ENCODE measurements at regions not wholly inside any gene's neighbourhood (a gene's known extent, or its start where the extent isn't known, plus 50 kb on each side); places are given as distances from the start of the nearest gene placed in this dataset.
"Not testable (repeated sequence)": the region's sequence is repeated elsewhere in the genome, so short reads cannot be mapped to it uniquely, and the experiment has no call there.

DNA sequence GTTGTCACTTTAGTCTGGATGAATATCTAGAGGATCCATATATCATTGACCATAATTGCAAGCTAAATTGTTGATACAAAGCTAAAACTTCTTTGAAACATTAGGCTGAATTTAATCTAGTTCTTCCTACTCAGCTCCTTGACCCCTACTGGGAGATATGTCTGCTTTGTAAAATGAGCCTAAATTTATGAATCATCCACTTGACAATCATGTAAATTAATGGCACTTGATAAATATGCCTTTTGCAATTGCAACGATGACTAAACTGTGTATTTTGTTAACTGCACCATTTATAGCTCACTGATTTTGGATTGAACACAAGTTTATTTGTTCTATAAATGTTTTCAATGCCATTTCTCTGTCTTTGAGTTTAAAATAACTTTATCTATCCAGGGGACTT lies 1616.5 kb upstream of the FLRT2 start:
- no peak overlapping the region for H3K4me3 Mint-ChIP-seq
- peaks cover 15% of the 10 kb centered on the region for H3K9me3 Mint-ChIP-seq
- H3K27me3 Mint-ChIP-seq: no peaks in the 10 kb centered on the region
- H3K27ac Mint-ChIP-seq: no peak overlapping the region
- ATAC-seq: no peak
- H3K36me3 Mint-ChIP-seq: no peaks in the 10 kb centered on the region
- no peaks in the 10 kb centered on the region for H3K4me1 Mint-ChIP-seq

DNA sequence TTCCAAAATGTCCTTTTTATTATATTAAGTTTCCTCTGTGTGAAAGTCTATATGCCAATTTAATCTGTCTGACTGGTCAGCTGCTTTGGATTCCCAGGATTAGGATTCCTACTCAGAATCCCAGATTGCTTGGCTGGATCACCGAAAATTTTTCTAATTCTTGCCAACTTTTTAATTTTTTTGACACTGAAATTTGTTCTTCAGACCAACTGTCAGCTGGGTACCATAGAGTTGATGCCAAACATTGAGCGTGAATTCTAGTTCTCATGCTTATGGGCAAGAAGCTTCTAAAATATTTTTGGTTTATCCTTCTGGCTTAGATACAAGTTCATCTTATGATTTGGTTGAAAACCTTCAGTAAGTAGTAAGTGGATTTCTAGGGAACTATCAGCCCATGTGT lies 1611.4 kb upstream of the FLRT2 start:
- no peak for ATAC-seq
- Mint-ChIP-seq H3K27me3 (no peaks in the 10 kb centered on the region), H3K9me3 (peaks cover 12% of the 10 kb centered on the region), H3K36me3 (no peaks in the 10 kb centered on the region), H3K4me1 (no peaks in the 10 kb centered on the region), H3K27ac (no peak overlapping the region), H3K4me3 (no peak overlapping the region)

DNA sequence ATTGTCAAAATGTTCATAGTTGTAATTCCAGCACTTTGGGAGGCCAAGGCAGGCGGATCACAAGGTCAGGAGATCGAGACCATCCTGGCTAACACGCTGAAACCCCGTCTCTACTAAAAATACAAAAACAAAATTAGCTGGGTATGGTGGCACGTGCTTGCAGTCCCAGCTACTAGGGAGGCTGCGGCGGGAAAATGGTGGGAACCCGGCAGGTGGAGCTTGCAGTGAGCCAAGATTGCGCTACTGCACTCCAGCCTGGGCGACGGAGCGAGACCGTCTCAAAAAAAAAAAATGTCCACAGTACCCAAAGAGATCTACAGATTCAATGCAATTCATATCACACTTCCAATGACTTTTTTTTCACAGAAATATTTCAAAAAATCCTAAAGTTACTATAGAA lies 1610.3 kb upstream of the FLRT2 start:
- H3K4me3 Mint-ChIP-seq, ATAC-seq, H3K9me3 Mint-ChIP-seq, H3K27ac Mint-ChIP-seq, H3K36me3 Mint-ChIP-seq, H3K4me1 Mint-ChIP-seq, H3K27me3 Mint-ChIP-seq: not testable (repeated sequence)

DNA sequence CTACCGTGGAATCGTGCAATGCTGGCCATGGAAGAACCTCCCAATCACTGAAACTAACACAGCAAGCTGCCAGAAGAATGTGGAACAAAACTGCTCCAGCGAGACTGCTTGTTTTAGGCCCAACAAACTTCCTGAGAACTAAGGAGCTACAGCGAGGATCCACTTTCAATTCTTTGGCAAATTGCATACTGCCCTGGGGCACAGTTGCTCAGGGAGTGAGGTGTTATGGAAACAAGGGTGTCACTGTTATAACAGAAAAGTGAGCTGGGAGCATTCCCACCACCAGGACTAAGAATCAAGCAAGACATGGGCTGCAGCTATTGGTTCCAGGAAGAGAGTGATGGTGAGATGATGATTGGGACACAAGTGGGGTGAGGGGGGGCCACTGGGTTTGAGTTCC lies 1606.1 kb upstream of the FLRT2 start:
- Mint-ChIP-seq H3K4me3 (no peak overlapping the region), H3K9me3 (peaks cover 5% of the 10 kb centered on the region), H3K36me3 (no peaks in the 10 kb centered on the region), H3K4me1 (no peaks in the 10 kb centered on the region), H3K27me3 (no peaks in the 10 kb centered on the region), H3K27ac (no peak overlapping the region)
- ATAC-seq: no peak

DNA sequence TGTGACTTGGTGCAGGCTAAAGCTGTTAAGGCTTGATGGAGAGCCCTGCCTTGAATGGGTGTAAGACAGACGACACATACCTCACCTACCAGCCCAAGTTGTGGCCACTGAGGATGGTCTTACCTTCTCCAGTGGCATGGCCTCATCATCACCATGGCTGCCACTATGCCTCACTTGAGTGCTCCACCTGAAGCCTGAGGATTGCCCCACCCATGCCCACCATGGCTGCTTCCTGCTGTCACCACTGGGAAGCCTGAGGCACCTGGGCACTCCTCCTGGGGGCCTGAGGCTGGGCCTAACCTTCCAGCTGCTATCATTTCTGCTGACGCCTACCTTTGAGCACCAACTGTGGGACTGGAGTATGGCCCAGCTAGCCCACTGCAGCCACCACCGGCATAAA lies 1605.7 kb upstream of the FLRT2 start:
- Mint-ChIP-seq H3K27me3 (no peaks in the 10 kb centered on the region), H3K27ac (no peak overlapping the region), H3K36me3 (no peaks in the 10 kb centered on the region), H3K9me3 (peaks cover 6% of the 10 kb centered on the region), H3K4me3 (no peak overlapping the region), H3K4me1 (no peaks in the 10 kb centered on the region)
- ATAC-seq: no peak

DNA sequence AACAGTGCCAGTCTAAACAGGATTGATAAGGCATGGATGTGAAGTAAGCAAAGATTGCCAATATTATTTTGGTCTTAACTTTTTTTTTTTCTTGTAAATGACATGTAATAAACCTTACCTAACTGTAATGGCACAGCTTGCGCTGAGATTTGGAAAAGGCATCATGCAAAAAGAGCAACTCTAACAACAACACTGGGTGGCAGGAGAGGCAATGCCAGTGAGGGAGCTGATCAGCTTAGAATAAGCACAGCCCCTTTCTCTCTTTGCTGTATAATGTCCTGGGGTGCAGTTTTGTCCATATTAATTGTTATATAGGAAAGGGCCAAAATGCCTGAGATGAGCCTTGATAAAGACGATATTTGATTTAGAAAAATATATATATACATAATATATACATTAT lies 1589.7 kb upstream of the FLRT2 start:
- Mint-ChIP-seq H3K4me1 (no peaks in the 10 kb centered on the region), H3K4me3 (no peak overlapping the region), H3K9me3 (peaks cover 16% of the 10 kb centered on the region), H3K27ac (no peak overlapping the region), H3K27me3 (no peaks in the 10 kb centered on the region), H3K36me3 (no peaks in the 10 kb centered on the region)
- ATAC-seq: no peak

DNA sequence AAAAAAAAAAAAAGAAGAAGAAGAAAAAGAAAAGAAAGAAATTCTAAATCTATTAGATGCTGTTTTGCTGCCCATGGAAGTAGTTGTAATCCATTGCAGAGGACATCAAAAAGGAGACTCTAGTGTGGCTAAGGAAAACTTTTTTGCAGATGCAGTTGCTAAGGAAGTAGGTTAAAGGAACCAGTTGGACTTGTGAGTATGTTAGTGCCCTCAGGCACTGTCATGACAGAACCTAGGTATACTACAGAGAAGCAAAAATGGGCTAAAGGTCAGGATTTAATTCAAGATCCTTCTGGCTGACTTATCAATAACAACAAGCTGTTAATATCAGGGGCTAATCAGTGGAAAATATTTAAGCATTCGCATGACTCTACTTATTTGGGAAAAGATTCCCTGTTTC lies 1571.6 kb upstream of the FLRT2 start:
- no peak overlapping the region for H3K27ac Mint-ChIP-seq

DNA sequence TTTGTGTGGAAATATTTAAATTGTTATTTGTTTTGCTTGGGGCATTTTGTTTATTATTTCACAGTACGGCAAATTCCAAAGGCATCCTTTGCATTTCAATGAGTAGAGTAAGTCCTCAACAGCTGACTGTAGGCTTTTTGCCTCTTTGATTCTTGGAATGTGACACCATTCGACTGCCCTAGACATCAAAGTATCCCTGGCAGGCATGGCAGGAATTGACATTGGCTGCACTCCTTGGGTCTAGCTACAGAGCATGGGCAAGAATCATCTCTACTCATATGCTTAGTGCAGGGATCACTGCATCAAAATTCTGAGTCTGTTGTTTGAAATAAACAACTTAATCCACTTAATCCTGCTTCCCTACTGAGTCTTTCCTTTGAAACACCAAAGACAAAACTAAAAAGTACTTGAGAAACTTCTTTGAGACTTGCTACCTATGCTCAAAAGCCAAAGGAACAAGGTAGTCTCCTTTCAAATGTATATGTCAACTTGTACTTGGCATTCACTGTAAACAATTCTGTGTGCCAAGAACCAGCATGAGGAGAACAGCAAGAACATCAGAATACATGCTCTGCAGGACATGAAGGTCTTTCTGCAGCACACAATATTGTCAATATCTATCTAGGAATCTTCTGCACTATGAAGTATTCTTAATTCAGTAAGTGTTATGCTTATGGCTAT lies 1569.0 kb upstream of the FLRT2 start:
- Mint-ChIP-seq H3K9me3 (peaks cover 4% of the 10 kb centered on the region), H3K36me3 (no peaks in the 10 kb centered on the region), H3K27me3 (no peaks in the 10 kb centered on the region)

More for the DNA sequence above, 1571.6 kb upstream of the FLRT2 start:
- Mint-ChIP-seq H3K36me3 (no peaks in the 10 kb centered on the region), H3K4me1 (no peaks in the 10 kb centered on the region), H3K27me3 (no peaks in the 10 kb centered on the region), H3K4me3 (no peak overlapping the region), H3K9me3 (no peaks in the 10 kb centered on the region)
- ATAC-seq: no peak

DNA sequence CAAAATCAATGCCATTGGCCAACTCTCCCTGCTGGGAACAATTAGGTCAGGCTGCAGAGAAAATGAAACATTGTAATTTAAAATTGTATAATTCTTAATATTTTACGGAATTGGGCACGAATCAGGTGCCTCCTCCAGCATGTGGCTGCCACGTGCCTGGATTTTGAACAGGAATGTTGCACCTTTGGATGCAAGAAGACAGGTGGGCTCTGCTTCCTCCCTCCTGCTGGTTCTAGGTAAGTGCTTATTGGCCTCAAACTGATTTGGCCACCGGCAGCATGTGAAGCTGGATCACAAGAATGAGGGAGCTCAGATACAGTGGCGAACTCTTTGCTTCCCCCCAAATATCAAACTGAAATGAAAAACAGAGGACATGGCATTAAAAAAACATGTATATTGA lies 1559.9 kb upstream of the FLRT2 start:
- no peaks in the 10 kb centered on the region for H3K36me3 Mint-ChIP-seq
- H3K9me3 Mint-ChIP-seq: peaks cover 13% of the 10 kb centered on the region
- H3K4me3 Mint-ChIP-seq: no peak overlapping the region
- H3K4me1 Mint-ChIP-seq: no peaks in the 10 kb centered on the region
- H3K27me3 Mint-ChIP-seq: no peaks in the 10 kb centered on the region
- H3K27ac Mint-ChIP-seq: no peak overlapping the region
- ATAC-seq: no peak

More for the DNA sequence above, 1569.0 kb upstream of the FLRT2 start:
- H3K4me3 Mint-ChIP-seq: no peak overlapping the region
- no peaks in the 10 kb centered on the region for H3K4me1 Mint-ChIP-seq
- ATAC-seq: no peak
- no peak overlapping the region for H3K27ac Mint-ChIP-seq

DNA sequence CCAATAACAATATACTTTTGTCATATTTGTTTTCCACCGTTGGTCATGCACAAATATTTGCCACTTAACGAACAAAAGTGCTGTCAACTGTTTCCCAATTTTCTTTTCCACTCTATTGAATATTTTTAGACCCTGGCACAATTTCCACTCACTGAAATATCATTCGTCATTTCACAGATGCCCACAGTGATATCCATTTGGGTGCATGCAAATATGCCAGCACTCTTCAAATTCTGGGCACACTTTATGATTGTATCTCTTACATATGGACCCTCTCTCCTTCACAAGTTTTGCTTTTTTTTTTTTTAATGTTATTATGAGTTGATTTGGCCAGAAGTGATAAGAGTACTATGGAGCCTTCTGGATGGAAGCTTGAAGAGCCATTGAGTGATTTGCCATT lies 1557.3 kb upstream of the FLRT2 start:
- H3K27ac Mint-ChIP-seq: no peak overlapping the region
- no peaks in the 10 kb centered on the region for H3K4me1 Mint-ChIP-seq
- no peak overlapping the region for H3K4me3 Mint-ChIP-seq
- peaks cover 8% of the 10 kb centered on the region for H3K9me3 Mint-ChIP-seq
- no peaks in the 10 kb centered on the region for H3K36me3 Mint-ChIP-seq
- ATAC-seq: no peak
- no peaks in the 10 kb centered on the region for H3K27me3 Mint-ChIP-seq

DNA sequence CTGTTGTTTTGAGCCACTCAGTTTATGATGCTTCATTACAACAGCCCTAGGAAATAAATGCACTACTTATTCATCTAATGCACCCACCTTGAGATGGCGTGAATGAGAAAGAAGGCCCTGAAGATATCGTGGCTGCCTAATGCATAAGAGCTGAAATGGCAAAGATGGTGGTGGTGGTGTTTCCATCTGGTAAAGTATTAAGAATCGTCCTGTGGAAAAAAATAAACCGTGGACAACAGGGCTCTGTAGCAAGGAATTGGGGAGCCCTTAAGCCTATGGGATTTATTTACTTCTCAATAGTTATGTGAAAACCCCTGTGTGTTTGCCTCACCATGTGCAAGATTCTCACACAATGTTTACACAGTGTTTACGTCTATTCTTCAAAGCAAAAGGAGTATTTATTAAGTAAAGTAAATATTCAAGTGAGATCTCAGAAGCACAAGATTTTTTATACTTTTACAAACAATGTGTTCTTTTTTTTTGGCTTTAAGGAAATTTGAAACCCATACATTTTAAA lies 1555.2 kb upstream of the FLRT2 start:
- H3K27ac Mint-ChIP-seq: no peak overlapping the region
- no peaks in the 10 kb centered on the region for H3K27me3 Mint-ChIP-seq
- no peaks in the 10 kb centered on the region for H3K4me1 Mint-ChIP-seq
- no peak for ATAC-seq
- peaks cover 8% of the 10 kb centered on the region for H3K9me3 Mint-ChIP-seq
- H3K36me3 Mint-ChIP-seq: no peaks in the 10 kb centered on the region
- no peak overlapping the region for H3K4me3 Mint-ChIP-seq

DNA sequence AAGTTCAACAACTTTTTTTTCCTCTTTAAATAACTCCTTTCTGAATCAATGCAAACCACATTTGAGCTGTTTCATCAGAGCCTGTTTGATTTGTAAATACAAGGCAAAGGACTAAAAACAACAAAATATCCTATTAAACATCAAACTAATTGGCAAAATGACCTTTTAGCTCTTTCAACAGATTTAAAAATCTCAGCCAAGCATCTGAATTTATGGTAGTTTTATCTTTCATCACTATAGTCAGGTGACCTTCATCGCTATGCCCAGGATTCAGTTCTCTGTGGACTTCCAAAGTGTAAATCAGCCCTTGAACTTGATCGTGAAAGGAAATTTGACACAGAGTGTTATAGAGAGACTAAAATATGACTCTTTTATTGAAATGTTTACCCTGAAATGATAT lies 1554.5 kb upstream of the FLRT2 start:
- H3K4me1 Mint-ChIP-seq: no peaks in the 10 kb centered on the region
- ATAC-seq: no peak
- peaks cover 8% of the 10 kb centered on the region for H3K9me3 Mint-ChIP-seq
- H3K27me3 Mint-ChIP-seq: no peaks in the 10 kb centered on the region
- H3K36me3 Mint-ChIP-seq: no peaks in the 10 kb centered on the region
- no peak overlapping the region for H3K27ac Mint-ChIP-seq
- H3K4me3 Mint-ChIP-seq: no peak overlapping the region

DNA sequence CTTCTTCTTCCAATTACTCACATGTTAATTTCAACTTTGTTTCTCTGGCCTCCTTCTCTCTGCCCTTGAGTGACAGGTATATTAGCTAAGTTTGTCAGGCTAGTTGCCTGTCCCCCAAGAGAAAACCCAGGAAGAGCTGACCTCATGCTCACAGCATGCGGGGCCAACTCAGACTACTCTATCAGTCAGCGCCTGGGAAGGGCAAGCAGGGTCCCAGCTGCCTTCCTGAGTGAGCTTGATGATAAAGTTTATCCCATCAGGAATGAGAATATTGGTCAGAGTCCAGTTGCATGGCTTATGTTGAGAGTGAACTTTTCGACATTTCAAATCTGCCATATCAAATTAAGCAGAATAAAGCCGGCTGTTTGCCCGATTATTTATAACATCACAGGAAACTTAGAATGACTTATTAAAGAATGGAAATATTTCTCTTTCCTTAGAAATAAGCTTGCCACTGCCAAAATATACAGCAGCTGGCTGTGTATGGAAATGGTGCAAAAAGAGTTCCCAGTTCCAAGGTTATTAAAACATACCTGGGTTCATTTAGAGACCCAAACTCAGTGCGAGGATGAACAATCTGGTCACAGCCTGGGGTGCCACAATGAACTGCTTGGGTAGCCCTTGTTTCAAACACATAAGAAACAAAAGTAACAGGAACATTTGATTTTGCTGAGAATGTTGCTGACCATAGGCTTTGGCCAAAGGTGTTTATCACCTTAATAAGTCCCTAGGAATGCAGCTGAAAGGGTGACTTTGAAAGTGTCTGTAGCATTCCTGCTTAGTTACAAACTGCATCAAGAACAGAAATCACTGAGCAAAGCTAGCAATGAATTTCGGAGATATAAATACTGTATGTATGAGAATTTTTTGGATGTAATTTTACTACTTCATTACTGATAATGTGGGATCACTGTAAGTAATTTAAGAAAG lies 1553.8 kb upstream of the FLRT2 start:
- Mint-ChIP-seq H3K27me3 (no peaks in the 10 kb centered on the region), H3K4me3 (no peak overlapping the region), H3K36me3 (no peaks in the 10 kb centered on the region), H3K4me1 (no peaks in the 10 kb centered on the region), H3K27ac (no peak overlapping the region), H3K9me3 (peaks cover 5% of the 10 kb centered on the region)
- ATAC-seq: no peak

DNA sequence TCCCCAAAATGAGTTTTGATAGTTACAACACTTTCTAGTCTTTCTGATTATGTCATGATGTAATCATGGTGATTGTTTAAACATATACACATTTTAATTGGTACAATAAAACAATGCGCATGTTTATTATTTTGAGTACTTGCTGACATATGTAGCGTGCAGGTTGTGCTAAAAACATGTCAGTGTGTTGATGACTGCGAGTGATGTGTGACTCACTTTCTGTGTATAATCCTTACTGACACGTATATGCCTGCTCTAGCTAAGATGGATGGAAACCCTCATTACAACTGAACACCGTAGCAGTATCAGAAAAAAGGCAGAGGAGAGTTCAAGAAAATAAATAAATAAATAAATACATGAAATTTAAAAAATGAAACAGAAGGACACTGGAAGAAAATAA lies 1552.4 kb upstream of the FLRT2 start:
- no peaks in the 10 kb centered on the region for H3K4me1 Mint-ChIP-seq
- H3K9me3 Mint-ChIP-seq: peaks cover 8% of the 10 kb centered on the region
- no peaks in the 10 kb centered on the region for H3K36me3 Mint-ChIP-seq
- no peak overlapping the region for H3K4me3 Mint-ChIP-seq
- H3K27ac Mint-ChIP-seq: no peak overlapping the region
- ATAC-seq: no peak
- H3K27me3 Mint-ChIP-seq: no peaks in the 10 kb centered on the region

DNA sequence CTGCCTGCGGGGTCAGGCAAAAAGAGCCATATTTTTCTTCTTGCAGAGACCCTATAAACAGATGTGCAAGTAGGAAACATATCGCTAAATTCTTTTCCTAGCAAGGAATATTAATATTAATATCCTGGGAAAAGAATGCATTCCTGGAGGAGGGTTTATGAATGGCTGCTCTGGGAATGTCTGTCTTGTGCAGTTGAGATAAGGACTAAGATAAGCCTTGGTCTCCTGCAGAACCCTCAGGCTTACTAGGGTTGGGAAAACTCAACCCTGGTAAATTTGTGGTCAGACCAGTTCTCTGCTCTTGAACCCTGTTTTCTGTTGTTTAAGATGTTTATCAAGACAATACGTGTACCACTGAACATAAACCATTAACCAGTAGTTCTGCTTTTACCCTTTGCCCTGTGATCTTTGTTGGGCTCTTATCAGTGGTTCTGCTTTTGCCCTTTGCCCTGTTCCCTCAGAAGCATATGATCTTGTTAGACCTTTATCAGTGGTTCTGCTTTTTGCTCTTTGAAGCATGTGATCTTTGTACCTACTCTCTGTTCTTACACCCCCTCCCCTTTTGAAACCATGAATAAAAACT lies 1548.2 kb upstream of the FLRT2 start:
- not testable (repeated sequence) for ATAC-seq, H3K9me3 Mint-ChIP-seq, H3K4me1 Mint-ChIP-seq, H3K36me3 Mint-ChIP-seq, H3K27ac Mint-ChIP-seq, H3K4me3 Mint-ChIP-seq, H3K27me3 Mint-ChIP-seq

All from stimulated activated memory B cell treated with anti-CD40 and anti-IgM and Interleukin-4, amounts not matched to agents 10 μg/mL and 1 μg/mL and 100 μg/mL, for 72 hours (primary cell).